GM18909 (cell line): ENCODE measurements at regions not wholly inside any gene's neighbourhood (a gene's known extent, or its start where the extent isn't known, plus 50 kb on each side); places are given as distances from the start of the nearest gene placed in this dataset.

Experiments used
- ATAC-seq: cut with Tn5 transposase; IDR thresholded peaks from one replicate; pipeline ENCODE4 v1.9.1; 2021; ENCODE audit warnings: mild to moderate bottlenecking; ENCODE audit not compliant: unreplicated experiment, poor library complexity

DNA sequence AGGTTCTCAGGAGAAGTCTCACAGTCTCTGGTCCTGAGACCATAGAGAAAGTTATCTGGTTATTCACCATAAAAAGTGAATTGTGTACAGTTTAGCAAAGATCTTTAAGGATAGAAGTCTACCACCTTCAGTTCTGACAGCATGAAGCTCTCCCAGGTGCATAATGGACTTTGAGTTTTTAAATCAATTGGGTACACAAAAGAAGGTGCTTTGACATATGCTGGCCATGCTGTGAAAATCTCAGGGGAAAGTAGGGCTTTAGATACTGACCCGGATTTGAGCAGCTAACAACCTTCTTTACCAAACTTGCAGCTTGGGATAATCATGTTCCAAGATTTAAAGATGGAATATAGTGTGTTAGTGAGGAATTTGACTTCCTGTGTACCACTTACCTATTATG, 264.2 kb downstream of the ZSWIM6 start:
- ATAC-seq, result no peak

- no peak for ATAC-seq
Observed at GRCh38 chr5:61597684-61598083, 265.6 kb downstream of the ZSWIM6 start.

GRCh38 chr5:61598126-61598525, 266.1 kb downstream of the ZSWIM6 start:
- no peak for ATAC-seq

GRCh38 chr5:61599370-61600122, 267.5 kb downstream of the ZSWIM6 start:
- no peak for ATAC-seq

GRCh38 chr5:61600123-61600444, 268.0 kb downstream of the ZSWIM6 start:
- ATAC-seq, result no peak

GRCh38 chr5:61600945-61601511, 269.0 kb downstream of the ZSWIM6 start:
- no peak for ATAC-seq

- ATAC-seq, result no peak
Observed at GRCh38 chr5:61603211-61603908, 271.3 kb downstream of the ZSWIM6 start.

GRCh38 chr5:61604076-61605025, 272.3 kb downstream of the ZSWIM6 start:
- no peak for ATAC-seq

GRCh38 chr5:61609840-61610677, 278.0 kb downstream of the ZSWIM6 start:
- no peak for ATAC-seq

- no peak for ATAC-seq
Observed at GRCh38 chr5:61610678-61611024, 278.6 kb downstream of the ZSWIM6 start.

DNA sequence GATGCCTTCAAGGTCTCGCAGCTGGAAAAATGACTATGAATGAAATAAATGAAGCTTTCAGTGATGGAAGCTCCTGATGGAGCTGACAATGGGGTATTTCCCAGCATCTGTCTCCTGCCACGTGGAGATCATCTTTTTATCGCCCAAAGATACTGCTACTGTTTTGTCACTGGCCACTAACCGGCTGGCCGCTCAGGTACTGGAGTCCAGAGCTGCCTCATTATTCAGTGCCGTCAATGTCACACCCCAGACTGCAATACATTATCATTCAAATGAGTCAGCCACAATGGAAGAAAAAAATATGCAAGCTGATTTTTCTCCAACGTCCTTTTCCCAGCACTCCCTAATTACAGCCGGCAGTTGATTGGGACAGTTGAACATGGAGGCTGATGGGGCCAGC, 280.4 kb downstream of the ZSWIM6 start:
- ATAC-seq, result no peak

GRCh38 chr5:61613679-61614078, 281.6 kb downstream of the ZSWIM6 start:
- no peak for ATAC-seq

DNA sequence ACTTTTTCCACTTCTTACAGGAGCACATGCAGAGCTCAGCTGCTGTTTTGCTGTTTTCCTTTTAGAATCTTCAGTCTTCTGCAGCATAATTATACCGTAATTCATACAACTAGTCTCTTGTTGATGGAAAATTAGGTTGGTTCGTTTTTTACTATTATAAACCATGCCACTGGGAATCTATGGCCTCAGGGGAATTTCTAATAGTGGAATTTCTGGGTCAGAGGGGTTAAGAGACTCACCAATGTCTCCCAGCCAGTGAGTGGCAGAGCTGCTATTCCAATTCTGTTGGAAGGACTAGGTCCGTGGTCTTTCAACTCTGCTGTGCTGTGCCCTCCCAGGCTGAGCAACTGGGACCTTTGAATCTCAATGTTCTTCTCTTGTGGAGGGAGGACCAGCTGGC, 282.5 kb downstream of the ZSWIM6 start:
- ATAC-seq, result no peak

DNA sequence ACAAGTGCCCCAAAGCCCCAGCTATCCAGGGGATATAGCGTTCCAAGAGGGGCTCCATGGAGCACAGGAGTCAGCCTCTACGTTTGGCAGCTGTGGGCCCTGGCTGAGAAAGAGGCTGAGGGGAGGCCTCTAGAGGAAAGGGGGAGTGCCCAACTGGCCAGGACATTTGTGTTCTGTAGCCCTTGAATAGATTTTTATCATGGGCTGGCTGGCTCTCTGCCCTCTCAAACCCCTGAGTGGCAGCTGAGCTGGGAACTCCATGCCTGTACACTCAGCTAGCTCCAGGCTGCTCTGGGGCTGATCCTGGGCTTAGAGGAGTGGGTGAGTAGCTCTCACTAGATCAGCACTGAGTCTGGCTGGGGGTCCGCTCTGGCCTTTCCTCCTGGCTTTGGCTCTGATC, 285.0 kb downstream of the ZSWIM6 start:
- ATAC-seq, result no peak

DNA sequence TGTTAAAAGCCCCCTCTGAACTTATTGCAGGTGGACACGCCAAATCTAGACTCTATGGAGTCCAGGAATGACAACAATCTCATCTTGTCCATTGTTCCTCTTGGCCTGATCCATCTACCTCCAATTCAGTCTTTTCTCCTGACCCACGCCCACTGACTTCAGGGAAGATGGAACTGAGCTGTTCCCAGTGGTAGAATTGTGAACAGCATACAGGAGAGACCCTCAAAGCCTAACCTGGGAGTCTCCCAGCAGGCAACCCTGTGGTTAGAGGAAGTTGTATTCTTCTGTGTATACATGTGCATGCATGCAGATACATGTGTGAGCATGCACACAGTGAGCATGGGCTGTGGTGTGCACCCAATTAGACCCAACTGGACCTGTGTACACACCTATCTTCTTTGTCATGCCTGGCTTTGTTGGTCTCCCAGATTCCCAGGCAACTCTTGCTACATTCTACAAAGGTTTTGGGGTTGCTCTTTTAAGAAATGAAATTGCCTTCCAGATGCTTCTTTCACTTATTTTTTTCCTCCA, 286.0 kb downstream of the ZSWIM6 start:
- ATAC-seq, result no peak

DNA sequence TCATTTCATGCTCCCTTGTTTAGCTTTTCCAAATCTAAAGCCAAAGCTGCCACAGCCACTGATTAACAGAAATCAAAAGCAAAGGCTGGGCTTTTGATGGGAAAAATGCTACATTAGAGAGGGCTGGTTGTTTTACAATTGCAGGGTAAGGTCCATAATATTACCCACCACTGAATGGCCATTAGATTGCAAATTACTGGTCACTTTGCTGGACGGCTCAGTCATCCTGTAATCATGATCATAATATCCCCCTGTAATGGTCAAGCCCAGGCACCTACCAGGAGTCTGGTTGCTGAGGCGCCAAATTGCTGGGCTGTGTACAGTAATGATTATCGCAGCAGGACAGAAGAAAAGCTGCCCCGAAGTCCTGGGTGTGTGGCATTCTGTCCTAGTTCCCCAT, 286.5 kb downstream of the ZSWIM6 start:
- no peak for ATAC-seq

GRCh38 chr5:61619289-61619688, 287.2 kb downstream of the ZSWIM6 start:
- no peak for ATAC-seq

- no peak for ATAC-seq
Observed at GRCh38 chr5:61619777-61620518, 287.9 kb downstream of the ZSWIM6 start.

DNA sequence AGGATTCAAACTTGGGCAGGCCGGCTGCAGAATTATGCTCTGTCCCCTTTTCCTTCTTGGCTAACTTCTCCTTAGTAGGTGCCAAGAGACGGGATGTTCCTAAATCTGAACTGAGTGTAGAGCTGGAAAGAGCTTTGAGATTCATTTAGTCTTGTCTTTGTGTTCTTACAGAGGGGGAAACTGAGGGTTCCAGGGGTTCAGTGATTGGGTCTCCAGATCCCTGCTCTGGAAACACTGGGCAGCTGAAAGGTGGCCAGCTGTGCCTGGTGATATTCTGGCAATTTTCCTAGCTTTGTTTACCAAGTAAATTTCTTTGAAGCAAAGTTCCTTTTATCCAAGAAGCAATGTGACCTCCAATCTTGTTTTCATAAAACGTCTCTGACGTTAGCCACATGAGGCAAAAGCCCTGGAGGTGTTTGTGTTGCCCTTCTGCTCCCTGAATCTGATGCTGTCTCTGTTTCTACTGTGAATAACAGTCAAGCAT, 288.7 kb downstream of the ZSWIM6 start:
- no peak for ATAC-seq
